NCI-H2196 (cell line): ENCODE measurements at regions not wholly inside any gene's neighbourhood (a gene's known extent, or its start where the extent isn't known, plus 50 kb on each side); places are given as distances from the start of the nearest gene placed in this dataset.
"Not testable (repeated sequence)": the region's sequence is repeated elsewhere in the genome, so short reads cannot be mapped to it uniquely, and the experiment has no call there.

Experiments used
- DNase-seq: peaks from one replicate; lab custom pipeline; 2025; ENCODE audit not compliant: unreplicated experiment; lab: John Stamatoyannopoulos, UW

GRCh38 chr15:23846218-23846617 is 159.1 kb upstream of the NDN start:
- no peak for DNase-seq

GRCh38 chr15:23850666-23851065 is 163.6 kb upstream of the NDN start:
- DNase-seq = no peak

DNA sequence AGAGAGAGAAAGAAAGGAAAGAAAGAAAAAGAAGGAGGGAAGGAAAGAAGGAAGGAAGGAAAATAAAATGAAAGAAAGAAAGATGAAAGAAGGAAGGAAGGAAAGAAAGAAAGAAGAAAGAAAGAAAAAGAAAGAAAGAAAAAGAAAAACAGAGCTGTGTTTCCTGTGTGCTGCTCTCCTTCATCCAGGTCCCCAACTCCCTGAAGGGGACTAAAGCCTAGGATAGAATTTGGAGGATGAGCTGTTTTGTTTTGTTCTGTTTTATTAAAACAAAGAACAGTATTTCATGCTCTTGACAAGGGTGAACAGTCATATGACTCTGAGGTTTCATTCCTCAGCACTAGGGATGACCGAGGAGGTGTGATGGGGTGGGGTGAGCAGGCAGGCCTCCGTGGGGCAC is 164.8 kb upstream of the NDN start:
- DNase-seq = no peak

- DNase-seq = no peak
These were observed 166.2 kb upstream of the NDN start for GRCh38 chr15:23853286-23853685.

- DNase-seq = no peak
These were observed 167.3 kb upstream of the NDN start for GRCh38 chr15:23854203-23854911.

DNA sequence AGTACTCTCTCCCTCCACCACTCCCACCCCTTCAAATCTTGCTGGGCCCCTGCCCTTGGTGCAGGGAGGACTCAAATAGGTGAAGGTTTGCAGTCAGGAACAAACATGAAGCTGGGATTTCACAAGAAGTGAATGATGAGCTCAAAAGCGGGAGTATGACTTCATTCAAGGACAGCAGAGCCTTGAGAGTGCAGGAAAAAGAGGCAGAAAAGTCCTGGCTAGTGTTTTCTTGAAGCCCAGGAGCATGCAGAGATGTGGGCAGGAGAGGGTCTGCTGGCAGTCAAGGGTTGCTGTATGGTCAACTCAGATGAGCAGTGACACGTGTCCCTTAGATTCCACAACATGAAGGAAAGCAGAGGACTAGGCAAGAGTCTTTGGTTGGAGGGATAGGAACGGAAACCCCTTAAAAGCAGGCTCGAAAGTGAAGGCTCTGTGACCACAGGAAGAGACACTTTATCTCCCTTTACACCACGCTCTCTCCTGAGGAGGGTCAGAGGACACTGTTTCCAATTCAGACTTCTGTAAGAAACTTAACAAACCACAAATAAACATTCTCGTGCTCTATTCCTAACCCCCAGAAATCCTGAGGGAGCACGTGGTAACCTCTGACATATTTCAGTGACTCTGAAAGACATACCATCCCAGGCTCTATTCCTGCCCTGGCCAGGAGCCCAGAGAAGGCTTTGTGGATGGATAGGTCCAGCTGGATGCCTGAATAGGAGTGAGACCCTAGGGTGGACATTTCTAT is 168.0 kb upstream of the NDN start:
- DNase-seq = no peak

GRCh38 chr15:23855947-23856346 is 168.8 kb upstream of the NDN start:
- DNase-seq = no peak

- DNase-seq = peak; percentile 0
These were observed 170.0 kb upstream of the NDN start for GRCh38 chr15:23857028-23857641.

- no peak for DNase-seq
These were observed 171.9 kb upstream of the NDN start for GRCh38 chr15:23859008-23859407.

DNA sequence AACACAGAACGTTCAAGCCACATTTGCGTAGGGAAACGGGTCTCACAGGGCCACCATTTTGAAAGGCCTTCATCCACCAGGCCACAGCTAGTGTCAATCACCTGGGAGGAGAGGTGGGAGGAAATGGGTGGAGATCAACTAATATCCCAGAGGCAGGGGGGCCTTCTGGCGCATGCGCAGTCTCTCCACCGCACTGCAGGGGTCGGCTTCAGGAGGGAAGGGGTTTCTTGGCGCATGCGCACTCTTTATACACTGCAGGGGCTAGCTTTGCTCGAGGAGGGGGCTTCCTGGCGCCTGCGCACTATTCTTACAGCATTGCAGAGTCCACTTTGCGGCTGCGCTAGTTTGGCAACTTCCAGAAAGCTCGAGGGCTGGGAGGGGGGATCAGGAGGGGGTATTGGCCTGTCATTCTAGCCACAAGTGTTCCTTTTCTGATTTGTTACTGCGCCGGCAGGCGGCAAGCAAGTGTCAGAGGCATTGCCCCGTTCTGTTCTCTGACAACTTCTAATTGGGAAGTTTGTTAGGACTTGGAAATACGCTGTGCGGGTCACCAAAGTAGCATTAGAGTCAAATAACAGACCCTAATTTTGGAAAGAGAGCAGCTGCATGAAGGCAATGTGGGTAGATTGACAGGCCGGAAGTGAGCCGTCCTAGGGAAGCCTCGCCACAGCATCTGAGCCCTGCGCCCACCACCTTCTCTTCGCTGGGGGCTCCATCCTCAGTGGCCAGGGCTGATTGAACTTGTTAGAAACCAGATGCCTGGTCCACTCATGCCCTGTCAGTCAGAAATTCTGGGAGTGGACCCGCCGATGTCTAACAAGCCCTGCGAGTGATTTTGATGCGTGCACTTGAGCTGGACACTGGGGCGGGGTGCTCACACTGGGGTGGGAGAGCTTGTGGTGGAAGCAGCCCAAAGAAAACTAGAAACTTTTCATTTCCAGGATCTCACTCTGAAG is 173.5 kb upstream of the NDN start:
- DNase-seq = no peak

DNA sequence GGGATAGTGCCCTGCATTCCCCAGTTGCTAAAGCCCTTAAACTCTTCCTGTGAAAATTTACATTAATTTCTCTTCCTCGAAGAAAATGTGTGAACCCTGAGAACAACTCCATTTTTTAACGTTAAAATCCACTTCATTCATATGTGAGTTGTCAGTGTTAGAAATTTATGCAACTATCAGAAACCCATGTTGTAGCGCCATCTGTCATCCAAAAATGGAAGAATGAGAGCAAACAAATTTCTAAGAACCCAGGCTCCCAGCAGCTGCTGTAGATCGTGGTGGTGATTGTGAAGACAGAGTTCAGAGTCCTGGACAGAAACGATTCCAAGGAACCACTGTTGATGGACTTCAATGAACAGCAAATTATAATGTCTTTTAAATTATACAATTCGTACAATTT is 179.7 kb upstream of the NDN start:
- no peak for DNase-seq

DNA sequence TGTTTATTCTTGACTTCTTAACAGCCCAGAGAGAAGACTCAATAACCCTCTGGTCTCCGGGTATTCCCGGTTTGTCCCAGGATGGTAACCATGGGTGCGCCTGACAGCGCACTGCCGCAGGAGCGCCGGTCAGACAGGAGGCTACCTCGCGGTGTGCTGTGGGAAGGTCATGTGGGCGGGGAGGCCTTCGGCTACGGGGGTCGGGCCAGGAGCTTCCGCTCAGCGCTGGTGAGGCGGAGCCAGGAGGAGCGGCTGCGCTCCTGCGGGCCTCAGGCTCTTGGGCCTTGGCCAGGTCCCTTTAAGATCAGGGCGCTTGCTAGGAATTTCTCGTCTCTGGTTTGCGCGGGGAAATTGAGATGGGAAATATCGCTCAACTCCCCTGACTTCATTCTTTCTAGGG is 182.3 kb upstream of the NDN start:
- DNase-seq = no peak

- DNase-seq = not testable (repeated sequence)
These were observed 186.5 kb upstream of the NDN start for GRCh38 chr15:23873613-23874012.

- no peak for DNase-seq
These were observed 190.7 kb upstream of the NDN start for GRCh38 chr15:23877502-23878412.

DNA sequence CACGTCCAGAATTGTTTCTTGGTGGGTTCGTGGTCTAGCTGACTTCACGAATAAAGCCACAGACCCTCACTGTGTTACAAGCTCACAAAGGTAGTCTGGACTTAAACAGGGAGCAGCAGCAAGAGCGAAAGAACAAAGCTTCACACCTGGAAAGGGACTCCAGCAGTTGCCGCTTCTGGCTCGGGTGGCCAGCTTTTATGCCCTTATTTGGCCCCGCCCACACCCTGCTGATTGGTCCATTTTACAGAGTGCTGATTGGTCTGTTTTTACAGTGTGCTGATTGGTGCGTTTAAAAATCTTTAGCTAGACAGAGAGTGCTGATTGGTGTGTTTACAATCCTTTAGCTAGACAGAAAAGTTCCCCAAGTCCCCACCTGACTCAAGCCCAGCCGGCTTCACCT is 194.2 kb upstream of the NDN start:
- DNase-seq = no peak

GRCh38 chr15:23890218-23890617 is 203.1 kb upstream of the NDN start:
- DNase-seq = no peak

DNA sequence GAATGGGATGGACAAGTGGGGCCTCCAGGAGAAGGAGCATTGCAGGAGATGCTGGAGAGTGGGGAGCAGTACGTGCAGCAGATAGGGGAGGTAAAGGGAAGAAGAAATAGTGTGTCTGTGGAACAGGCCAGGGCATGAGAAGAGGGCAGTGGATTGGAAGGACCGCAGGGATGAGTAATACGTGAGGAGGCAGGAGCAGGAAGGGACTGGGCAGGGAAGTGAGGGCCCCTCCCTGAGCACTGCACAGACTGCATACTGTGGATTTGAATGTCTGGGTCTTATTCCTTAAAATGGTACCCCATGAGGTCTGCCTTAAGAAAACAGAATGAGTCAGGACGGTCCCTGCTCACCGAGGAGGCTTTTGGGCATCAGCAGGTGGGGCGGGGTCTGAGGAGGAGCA is 210.0 kb upstream of the NDN start:
- DNase-seq = no peak

DNA sequence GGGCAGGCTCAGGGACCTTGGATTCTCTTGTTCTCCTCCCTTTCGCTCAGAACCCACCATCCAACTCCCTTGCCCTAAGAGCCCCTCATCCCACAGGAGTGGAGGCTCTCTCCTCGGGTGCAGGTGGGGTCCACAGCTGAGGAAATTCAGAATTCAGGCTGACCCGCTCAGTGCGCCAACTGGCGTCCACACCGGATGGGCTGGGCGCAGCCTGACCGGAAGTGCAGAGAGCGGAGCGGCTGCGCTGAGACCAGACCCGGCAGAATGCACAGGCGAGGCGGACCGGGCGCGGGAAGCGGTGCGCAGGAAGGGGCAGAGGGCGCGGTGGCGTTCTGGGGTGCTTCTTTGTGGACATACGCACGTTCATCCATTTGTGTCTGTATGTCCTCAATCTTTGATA is 210.4 kb upstream of the NDN start:
- no peak for DNase-seq

GRCh38 chr15:23910030-23910429 is 222.9 kb upstream of the NDN start:
- DNase-seq = no peak

DNA sequence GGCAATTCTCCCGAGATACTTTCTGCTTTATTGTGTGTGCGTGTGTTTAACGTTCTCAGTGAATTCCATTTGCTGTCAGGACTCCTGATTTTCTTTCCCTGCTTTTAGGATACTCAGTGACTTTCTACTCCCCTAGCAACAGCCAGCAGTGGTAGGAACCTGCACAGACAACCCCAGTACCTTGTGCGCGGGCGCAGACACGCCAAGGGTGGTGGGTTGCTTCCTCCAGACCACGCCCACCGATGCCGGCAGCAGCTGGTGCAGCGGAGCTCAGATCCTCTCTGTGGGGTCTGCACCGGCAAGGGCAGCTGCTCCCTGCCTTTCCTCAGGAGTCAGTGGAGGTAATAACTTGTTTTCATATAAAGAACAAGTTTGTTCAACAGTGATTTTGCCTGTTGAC is 225.1 kb upstream of the NDN start:
- DNase-seq = no peak
